ENCODE measurements at regions not wholly inside any gene's neighbourhood (a gene's known extent, or its start where the extent isn't known, plus 50 kb on each side); places are given as distances from the start of the nearest gene placed in this dataset.

- TF ChIP-seq CTCF (IDR thresholded peaks at IDR 0.05) (no peak), POLR2A (IDR thresholded peaks at IDR 0.05) (no peak)
Observed at GRCh38 chr15:39266890-39267289, 314.0 kb upstream of the THBS1 start.

Measured in lower leg skin (tissue), 3 donors.